Coronary artery (tissue), 2 donors: ENCODE measurements at regions not wholly inside any gene's neighbourhood (a gene's known extent, or its start where the extent isn't known, plus 50 kb on each side); places are given as distances from the start of the nearest gene placed in this dataset.

Experiments used
- DNase-seq: peaks from one replicate; pipeline ENCODE4 v3.0.0-alpha.2; 2017; ENCODE audit warnings: low spot score
- H3K27ac ChIP-seq, 2 donors: fragments of 200-600 bp; sonication (generic); one replicate each; pipeline ENCODE4 v1.5.1; 2016 to 2019
- H3K4me3 ChIP-seq: fragments of 200-600 bp; sonication (generic); 2 replicates; pipeline ENCODE4 v1.5.1; 2016; ENCODE audit warnings: mild to moderate bottlenecking, moderate library complexity
- TF ChIP-seq, protein P1 (sequence below): fragments of 200-600 bp; sonication (generic); IDR thresholded peaks from one replicate; pipeline ENCODE4 v1.5.1; 2019; ENCODE audit warnings: antibody characterized with exemption

DNA sequence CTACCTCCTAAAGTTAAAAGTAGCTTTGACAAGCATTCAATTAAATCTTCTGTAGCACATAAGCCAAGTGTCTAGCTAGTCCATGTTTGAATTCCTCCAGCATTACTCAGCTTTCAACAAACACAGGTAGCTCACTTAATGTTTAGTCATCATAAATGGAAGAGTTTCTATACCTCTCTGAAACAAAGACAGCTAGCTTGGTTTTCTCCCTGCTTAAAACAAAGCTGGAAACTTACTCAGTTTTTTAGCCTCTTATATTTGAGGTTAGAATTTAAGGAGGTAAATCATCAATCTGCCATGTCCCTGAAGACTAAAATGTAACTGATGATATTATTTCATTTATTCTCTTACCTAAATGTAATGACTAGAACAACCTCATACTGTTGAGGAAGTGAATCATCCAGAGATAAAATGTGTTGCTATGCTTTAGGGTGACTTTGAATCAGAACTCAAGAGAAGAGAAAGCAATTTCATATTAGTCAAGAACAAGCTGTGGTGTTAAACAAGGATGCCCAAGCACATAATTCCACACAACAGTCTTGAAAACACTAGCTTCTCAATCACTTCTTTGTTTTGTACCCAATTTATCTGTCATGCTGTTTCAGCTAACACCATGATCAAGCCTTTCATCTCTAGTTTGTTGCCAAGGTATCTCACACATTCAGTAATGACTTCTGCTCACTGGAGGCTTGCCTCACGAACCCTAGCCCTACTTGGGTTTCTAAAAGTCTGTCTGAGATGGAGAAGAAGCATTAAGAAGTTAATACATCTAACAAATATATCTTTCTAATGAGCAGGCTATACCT, 251.9 kb downstream of the EPM2A start:
- Histone ChIP-seq H3K27ac (no peak overlapping the region), H3K4me3 (no peak overlapping the region)
- DNase-seq = no peak
- TF ChIP-seq, protein P1, sequence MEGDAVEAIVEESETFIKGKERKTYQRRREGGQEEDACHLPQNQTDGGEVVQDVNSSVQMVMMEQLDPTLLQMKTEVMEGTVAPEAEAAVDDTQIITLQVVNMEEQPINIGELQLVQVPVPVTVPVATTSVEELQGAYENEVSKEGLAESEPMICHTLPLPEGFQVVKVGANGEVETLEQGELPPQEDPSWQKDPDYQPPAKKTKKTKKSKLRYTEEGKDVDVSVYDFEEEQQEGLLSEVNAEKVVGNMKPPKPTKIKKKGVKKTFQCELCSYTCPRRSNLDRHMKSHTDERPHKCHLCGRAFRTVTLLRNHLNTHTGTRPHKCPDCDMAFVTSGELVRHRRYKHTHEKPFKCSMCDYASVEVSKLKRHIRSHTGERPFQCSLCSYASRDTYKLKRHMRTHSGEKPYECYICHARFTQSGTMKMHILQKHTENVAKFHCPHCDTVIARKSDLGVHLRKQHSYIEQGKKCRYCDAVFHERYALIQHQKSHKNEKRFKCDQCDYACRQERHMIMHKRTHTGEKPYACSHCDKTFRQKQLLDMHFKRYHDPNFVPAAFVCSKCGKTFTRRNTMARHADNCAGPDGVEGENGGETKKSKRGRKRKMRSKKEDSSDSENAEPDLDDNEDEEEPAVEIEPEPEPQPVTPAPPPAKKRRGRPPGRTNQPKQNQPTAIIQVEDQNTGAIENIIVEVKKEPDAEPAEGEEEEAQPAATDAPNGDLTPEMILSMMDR = no peak

DNA sequence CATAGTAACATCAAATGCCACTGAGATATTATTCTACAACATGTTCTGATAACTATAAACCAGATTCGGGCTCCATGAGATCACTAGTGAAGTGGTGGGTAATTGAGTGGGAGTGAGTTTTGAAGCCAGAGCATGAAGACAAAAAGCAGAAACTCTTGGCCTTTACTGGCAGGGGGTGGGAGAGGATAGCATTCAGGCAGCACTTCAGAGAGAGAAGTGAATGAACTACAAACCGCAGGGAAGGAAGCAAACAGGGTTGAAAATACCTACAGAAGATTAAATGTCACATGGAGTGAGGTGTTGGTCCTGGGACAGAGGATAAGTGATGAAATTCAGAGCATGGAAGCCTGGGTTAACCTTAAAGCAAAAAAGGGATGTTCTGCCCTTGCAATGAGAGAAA, 250.0 kb downstream of the EPM2A start:
- TF ChIP-seq, protein P1 = no peak
- Histone ChIP-seq H3K27ac (no peak overlapping the region), H3K4me3 (no peak overlapping the region)
- no peak for DNase-seq

DNA sequence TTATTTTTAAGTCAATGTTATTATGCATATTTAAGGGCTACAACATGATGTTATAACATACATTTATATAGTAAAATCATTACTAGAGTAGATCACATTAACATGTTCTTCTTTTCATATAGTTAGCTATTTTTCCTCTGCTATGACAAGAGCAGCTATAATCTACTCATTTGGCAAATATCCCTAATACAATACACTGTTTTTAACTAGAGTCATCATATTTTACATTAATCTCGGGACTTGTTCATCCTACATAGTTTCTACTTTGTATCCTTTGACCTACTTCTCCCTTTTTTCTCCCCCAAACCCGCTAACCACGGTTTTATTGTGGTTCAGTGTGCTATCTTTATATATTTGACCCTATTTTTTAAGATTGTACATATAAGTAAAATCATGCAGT, 249.0 kb downstream of the EPM2A start:
- no peak for DNase-seq
- H3K4me3 ChIP-seq = no peak overlapping the region
- TF ChIP-seq, protein P1 = no peak
- no peak overlapping the region for H3K27ac ChIP-seq

DNA sequence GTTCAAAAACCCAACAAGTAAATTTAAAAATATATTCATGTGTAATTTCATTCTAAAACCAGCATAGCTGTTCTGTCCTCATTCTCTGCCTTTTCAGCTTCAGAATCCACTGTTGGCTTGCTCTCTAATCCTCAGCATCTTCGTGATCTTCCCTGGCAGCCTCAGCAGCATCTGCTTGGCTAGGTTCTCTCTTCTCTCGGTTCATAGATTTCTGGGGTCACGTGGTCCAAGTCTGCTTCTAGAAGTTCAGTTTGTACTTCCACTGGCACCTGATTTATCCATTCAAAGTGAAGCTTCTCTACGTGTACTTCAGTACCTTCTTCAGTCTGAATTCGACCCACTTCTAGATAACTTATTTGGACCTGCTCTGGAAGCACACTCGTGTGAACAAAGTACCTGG, 245.7 kb downstream of the EPM2A start:
- TF ChIP-seq, protein P1 = no peak
- DNase-seq = no peak
- Histone ChIP-seq H3K4me3 (no peak overlapping the region), H3K27ac (no peak overlapping the region)

DNA sequence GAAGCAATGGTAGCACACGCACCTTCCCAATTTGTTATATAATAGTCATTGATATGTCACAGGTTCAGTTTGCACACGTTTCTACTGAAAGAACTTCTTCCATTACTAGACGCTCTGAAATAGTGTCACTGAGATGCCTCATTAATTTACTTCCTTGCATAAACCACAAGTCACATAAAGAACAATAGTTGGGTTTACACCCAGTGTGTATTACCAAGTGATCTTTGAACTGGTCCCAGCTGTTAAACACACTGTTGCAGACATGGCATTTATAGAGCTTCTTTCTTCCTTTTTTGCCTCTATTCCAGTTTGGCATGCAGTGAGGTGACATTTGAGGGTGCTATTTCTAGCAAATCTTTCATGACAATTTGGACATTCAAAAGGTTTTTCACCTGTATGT, 245.3 kb downstream of the EPM2A start:
- TF ChIP-seq, protein P1 = no peak
- DNase-seq = no peak
- Histone ChIP-seq H3K4me3 (no peak overlapping the region), H3K27ac (no peak overlapping the region)

DNA sequence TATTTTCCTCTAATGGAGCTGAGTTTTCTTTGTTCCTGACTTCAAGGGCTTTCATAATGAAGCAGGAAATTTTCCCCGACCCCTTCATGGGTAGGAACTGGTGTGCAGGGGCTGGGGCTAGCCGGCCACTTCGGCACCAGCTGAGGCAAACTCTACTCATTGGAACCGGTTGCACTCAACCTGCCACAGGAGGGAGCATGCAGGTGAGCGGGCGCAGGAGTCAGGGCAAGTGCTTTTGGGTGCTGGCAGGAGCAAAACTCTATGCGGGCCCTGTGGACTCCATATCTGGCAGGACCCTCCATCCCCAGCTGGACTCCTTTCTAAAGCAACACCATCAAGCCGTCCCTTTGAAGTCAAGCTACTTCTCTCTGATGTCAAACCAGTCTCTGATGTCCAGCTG, 244.2 kb downstream of the EPM2A start:
- Histone ChIP-seq H3K4me3 (no peak overlapping the region), H3K27ac (no peak overlapping the region)
- no peak for DNase-seq
- TF ChIP-seq, protein P1 = no peak

DNA sequence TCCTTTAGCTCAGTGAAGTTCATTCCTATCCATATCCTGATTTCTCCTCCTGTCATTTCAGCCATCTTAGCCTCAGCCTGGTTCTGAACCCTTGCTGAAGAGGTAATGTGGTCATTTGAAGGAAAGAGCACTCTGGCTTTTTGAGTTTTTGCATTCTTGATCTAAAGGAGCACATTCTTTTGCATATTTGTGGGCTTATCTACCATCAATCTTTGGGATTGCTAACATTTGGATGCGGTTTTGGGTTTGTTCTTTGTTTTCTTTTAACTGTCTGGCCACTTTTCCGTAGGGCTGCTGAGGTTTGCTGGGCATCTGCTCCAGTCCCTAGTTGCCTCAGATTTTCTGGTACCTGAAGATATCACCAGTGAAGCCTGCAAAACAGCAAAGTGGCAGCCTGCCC, 238.3 kb downstream of the EPM2A start:
- TF ChIP-seq, protein P1 = no peak
- DNase-seq = no peak
- Histone ChIP-seq H3K27ac (no peak overlapping the region), H3K4me3 (no peak overlapping the region)
